ENCODE measurements at regions not wholly inside any gene's neighbourhood (a gene's known extent, or its start where the extent isn't known, plus 50 kb on each side); places are given as distances from the start of the nearest gene placed in this dataset.

GRCh38 chr2:16247326-16248122, 307.2 kb downstream of the MYCN start:
- TF ChIP-seq, protein P1, sequence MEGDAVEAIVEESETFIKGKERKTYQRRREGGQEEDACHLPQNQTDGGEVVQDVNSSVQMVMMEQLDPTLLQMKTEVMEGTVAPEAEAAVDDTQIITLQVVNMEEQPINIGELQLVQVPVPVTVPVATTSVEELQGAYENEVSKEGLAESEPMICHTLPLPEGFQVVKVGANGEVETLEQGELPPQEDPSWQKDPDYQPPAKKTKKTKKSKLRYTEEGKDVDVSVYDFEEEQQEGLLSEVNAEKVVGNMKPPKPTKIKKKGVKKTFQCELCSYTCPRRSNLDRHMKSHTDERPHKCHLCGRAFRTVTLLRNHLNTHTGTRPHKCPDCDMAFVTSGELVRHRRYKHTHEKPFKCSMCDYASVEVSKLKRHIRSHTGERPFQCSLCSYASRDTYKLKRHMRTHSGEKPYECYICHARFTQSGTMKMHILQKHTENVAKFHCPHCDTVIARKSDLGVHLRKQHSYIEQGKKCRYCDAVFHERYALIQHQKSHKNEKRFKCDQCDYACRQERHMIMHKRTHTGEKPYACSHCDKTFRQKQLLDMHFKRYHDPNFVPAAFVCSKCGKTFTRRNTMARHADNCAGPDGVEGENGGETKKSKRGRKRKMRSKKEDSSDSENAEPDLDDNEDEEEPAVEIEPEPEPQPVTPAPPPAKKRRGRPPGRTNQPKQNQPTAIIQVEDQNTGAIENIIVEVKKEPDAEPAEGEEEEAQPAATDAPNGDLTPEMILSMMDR (IDR thresholded peaks at IDR 0.05; ENCODE audit: control extremely low read depth, extremely low read depth, low read depth, missing control alignments), result no peak
- CTCF ChIA-PET, result interaction anchor here (1.4 kb wide), 1 partner anchor 18 kb away, joined by 3 read pairs; no protein-coding TSS in a partner anchor
- DNase-seq (ENCODE audit: extremely low spot score), result no peak
- POLR2A ChIA-PET, result no interaction called here

- POLR2A ChIA-PET, result no interaction called here
- TF ChIP-seq, protein P1 (IDR thresholded peaks at IDR 0.05; ENCODE audit: control extremely low read depth, extremely low read depth, low read depth, missing control alignments), result no peak
- no peak for DNase-seq (ENCODE audit: extremely low spot score)
- CTCF ChIA-PET, result no interaction called here
Measured at GRCh38 chr2:16246911-16247310, 306.6 kb downstream of the MYCN start.

- TF ChIP-seq, protein P1 (IDR thresholded peaks at IDR 0.05; ENCODE audit: control extremely low read depth, extremely low read depth, low read depth, missing control alignments), result no peak
- DNase-seq (ENCODE audit: extremely low spot score), result no peak
- ChIA-PET POLR2A (no interaction called here), CTCF (no interaction called here)
Measured at GRCh38 chr2:16246281-16246850, 306.0 kb downstream of the MYCN start.

GRCh38 chr2:16245481-16246054, 305.2 kb downstream of the MYCN start:
- ChIA-PET POLR2A (no interaction called here), CTCF (no interaction called here)
- DNase-seq (ENCODE audit: extremely low spot score), result no peak
- TF ChIP-seq, protein P1 (IDR thresholded peaks at IDR 0.05; ENCODE audit: control extremely low read depth, extremely low read depth, low read depth, missing control alignments), result no peak

DNA sequence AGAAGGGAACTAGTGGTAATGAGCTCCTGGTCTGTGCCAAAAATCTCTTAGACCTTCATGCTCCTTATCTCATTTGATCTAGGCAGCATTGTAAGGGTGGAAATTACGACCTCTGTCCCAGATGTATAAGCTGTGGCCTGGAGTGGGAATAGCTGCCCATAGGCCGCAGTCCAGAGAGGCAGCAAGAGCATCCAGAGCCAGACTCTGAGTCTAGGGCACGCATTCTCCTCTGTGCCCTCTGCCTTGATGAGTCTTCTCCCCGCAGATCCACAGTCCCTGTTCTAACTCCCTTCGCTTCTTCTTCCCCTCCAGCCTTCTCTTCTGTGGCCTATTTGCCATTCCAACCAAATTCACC, 304.6 kb downstream of the MYCN start:
- no peak for DNase-seq (ENCODE audit: extremely low spot score)
- CTCF ChIA-PET, result no interaction called here
- TF ChIP-seq, protein P1 (IDR thresholded peaks at IDR 0.05; ENCODE audit: control extremely low read depth, extremely low read depth, low read depth, missing control alignments), result no peak
- POLR2A ChIA-PET, result no interaction called here

DNA sequence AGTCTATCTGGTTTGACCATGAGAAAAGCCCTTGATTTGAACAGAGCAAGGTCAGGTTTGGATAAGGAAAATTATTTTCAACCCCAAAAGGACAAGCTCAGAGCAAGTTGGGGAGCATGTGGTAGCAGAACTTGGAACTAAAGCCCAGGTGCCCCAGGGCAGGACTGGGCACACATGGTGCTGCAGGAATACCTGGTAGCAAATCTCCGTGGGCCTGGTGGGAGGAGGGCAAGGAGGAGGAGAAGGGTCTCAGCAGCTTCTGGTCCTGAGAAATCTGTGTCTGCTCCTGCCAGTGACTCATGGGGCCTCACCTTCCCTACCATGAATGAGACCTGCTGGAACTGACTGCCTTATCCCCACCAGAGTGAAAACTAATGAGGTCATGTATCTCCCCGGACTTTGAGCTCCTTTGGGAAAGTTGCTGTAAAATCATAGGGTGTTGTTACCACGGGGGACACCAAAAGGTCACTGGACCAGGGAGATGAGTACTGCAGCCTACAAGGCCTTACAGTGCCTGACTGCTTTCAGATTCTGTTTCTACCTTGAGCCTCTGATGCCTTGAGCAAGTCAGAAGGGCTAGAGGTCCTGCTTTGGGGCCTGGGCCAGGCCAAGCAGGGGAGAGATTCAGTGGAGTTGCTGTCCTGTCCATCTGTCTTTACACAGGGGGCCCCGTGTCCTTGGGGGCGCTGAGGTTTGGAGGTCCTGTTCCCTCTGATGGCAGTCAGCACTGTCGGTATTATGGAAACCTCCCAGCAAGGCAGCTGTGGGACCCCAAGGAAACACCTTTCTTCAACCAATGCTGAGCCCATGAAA, 304.0 kb downstream of the MYCN start:
- ChIA-PET CTCF (no interaction called here), POLR2A (no interaction called here)
- TF ChIP-seq, protein P1 (IDR thresholded peaks at IDR 0.05; ENCODE audit: control extremely low read depth, extremely low read depth, low read depth, missing control alignments), result no peak
- no peak for DNase-seq (ENCODE audit: extremely low spot score)

All from GM10248 (cell line).